AG08396 (cell line): ENCODE measurements at regions not wholly inside any gene's neighbourhood (a gene's known extent, or its start where the extent isn't known, plus 50 kb on each side); places are given as distances from the start of the nearest gene placed in this dataset.
A peak's percentile ranks its signal among the peaks of the same experiment; 100 is the strongest.

ENCODE experiments used
- DNase-seq: peaks from one replicate; pipeline ENCODE4 v3.0.0; 2012; ENCODE audit warnings: low spot score, mixed read lengths

- peak; percentile 30 for DNase-seq
Observed at GRCh38 chr2:157056200-157056676, 201.3 kb upstream of the GALNT5 start.

- no peak for DNase-seq
Observed at GRCh38 chr2:157058161-157058560, 199.3 kb upstream of the GALNT5 start.

- DNase-seq, result no peak
Observed at GRCh38 chr2:157059036-157059435, 198.5 kb upstream of the GALNT5 start.

- no peak for DNase-seq
Observed at GRCh38 chr2:157061799-157062198, 195.7 kb upstream of the GALNT5 start.

GRCh38 chr2:157067562-157067961 is 189.9 kb upstream of the GALNT5 start:
- no peak for DNase-seq

- DNase-seq, result no peak
Observed at GRCh38 chr2:157068237-157068636, 189.3 kb upstream of the GALNT5 start.

GRCh38 chr2:157075924-157076323 is 181.6 kb upstream of the GALNT5 start:
- DNase-seq, result no peak

GRCh38 chr2:157076526-157077161 is 180.9 kb upstream of the GALNT5 start:
- no peak for DNase-seq

- no peak for DNase-seq
Observed at GRCh38 chr2:157077753-157078350, 179.7 kb upstream of the GALNT5 start.

- no peak for DNase-seq
Observed at GRCh38 chr2:157082950-157083349, 174.6 kb upstream of the GALNT5 start.

- DNase-seq, result no peak
Observed at GRCh38 chr2:157085522-157085921, 172.0 kb upstream of the GALNT5 start.

- DNase-seq, result peak; percentile 77
Observed at GRCh38 chr2:157087373-157088002, 170.0 kb upstream of the GALNT5 start.

GRCh38 chr2:157093666-157094065 is 163.8 kb upstream of the GALNT5 start:
- no peak for DNase-seq

GRCh38 chr2:157105372-157105771 is 152.1 kb upstream of the GALNT5 start:
- DNase-seq, result no peak

GRCh38 chr2:157106950-157107349 is 150.6 kb upstream of the GALNT5 start:
- DNase-seq, result no peak

GRCh38 chr2:157107460-157107859 is 150.0 kb upstream of the GALNT5 start:
- DNase-seq, result no peak

- no peak for DNase-seq
Observed at GRCh38 chr2:157107877-157108276, 149.6 kb upstream of the GALNT5 start.

- DNase-seq, result no peak
Observed at GRCh38 chr2:157122776-157123175, 134.7 kb upstream of the GALNT5 start.

- DNase-seq, result no peak
Observed at GRCh38 chr2:157124731-157125130, 132.8 kb upstream of the GALNT5 start.

- no peak for DNase-seq
Observed at GRCh38 chr2:157125685-157126084, 131.8 kb upstream of the GALNT5 start.

- DNase-seq, result no peak
Observed at GRCh38 chr2:157127249-157128012, 130.1 kb upstream of the GALNT5 start.

GRCh38 chr2:157143901-157144300 is 113.6 kb upstream of the GALNT5 start:
- DNase-seq, result no peak

GRCh38 chr2:157149270-157149669 is 108.2 kb upstream of the GALNT5 start:
- DNase-seq, result no peak
